Neuron (in vitro differentiated cells): ENCODE measurements at regions not wholly inside any gene's neighbourhood (a gene's known extent, or its start where the extent isn't known, plus 50 kb on each side); places are given as distances from the start of the nearest gene placed in this dataset.

Experiments used
- H2AFZ ChIP-seq: one replicate; pipeline ENCODE4 v1.6.1; 2013; ENCODE audit warnings: low read depth, mild to moderate bottlenecking, inconsistent platforms, low read length, moderate library complexity
- H3K27me3 ChIP-seq: one replicate; pipeline ENCODE4 v1.6.1; 2013; ENCODE audit warnings: low read length; ENCODE audit not compliant: insufficient read depth
- H3K36me3 ChIP-seq: one replicate; pipeline ENCODE4 v1.6.1; 2013; ENCODE audit warnings: low read length; ENCODE audit not compliant: insufficient read depth
- H3K4me1 ChIP-seq: one replicate; pipeline ENCODE4 v1.6.1; 2013; ENCODE audit warnings: low read length; ENCODE audit not compliant: insufficient read depth
- H3K4me3 ChIP-seq: 2 replicates; pipeline ENCODE4 v1.5.1; 2013; ENCODE audit warnings: mild to moderate bottlenecking, low read length, moderate library complexity
- H3K9me3 ChIP-seq: one replicate; pipeline ENCODE4 v1.6.1; 2013; ENCODE audit warnings: low read length

GRCh38 chr7:84629640-84630318 lies 435.2 kb upstream of the SEMA3A start:
- no peaks in the 10 kb centered on the region for H3K9me3 ChIP-seq
- H3K4me3 ChIP-seq = no peak overlapping the region
- H3K27me3 ChIP-seq = no peaks in the 10 kb centered on the region
- no peaks in the 10 kb centered on the region for H3K36me3 ChIP-seq
- no peak overlapping the region for H2AFZ ChIP-seq
- no peaks in the 10 kb centered on the region for H3K4me1 ChIP-seq

DNA sequence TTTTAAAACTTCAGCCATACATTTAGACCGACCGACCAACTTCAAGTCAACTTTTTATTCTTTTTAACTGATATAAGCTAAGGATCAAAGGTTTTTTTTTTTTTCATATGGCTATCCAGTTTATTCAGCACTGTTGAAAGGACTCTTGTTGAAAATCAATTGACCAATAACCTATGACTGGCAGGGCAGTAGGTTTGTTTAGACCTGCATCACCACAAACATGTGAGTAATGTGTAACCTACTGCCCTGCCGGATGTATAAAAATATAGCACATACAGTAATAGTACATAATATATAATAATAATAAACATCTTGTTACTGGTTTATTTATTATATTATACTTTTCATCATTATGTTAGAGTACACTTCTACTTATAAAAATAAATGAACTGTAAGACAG lies 434.6 kb upstream of the SEMA3A start:
- H3K4me1 ChIP-seq = no peaks in the 10 kb centered on the region
- H2AFZ ChIP-seq = no peak overlapping the region
- H3K9me3 ChIP-seq = no peaks in the 10 kb centered on the region
- no peaks in the 10 kb centered on the region for H3K36me3 ChIP-seq
- no peaks in the 10 kb centered on the region for H3K27me3 ChIP-seq
- H3K4me3 ChIP-seq = no peak overlapping the region

DNA sequence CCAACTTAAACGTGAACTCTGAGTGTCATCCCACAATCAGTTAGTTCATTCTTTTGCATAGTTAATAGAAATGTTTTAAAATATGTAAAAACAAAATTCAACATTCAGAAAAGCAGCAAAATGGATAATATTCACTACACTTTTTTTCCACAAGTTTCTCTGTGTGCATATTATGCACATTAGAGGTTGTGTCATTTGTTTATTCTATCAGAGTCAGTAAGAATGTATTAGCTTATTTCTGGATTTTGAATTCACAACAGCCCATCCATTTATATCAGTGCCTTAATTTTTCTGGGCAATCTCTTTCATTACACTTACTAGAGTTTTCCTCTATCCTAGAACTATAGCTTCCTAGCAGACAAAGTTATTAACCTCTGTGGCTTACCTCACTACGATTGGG lies 432.7 kb upstream of the SEMA3A start:
- Histone ChIP-seq H3K27me3 (no peaks in the 10 kb centered on the region), H3K9me3 (no peaks in the 10 kb centered on the region), H3K4me3 (no peak overlapping the region), H3K4me1 (no peaks in the 10 kb centered on the region), H2AFZ (no peak overlapping the region), H3K36me3 (no peaks in the 10 kb centered on the region)

DNA sequence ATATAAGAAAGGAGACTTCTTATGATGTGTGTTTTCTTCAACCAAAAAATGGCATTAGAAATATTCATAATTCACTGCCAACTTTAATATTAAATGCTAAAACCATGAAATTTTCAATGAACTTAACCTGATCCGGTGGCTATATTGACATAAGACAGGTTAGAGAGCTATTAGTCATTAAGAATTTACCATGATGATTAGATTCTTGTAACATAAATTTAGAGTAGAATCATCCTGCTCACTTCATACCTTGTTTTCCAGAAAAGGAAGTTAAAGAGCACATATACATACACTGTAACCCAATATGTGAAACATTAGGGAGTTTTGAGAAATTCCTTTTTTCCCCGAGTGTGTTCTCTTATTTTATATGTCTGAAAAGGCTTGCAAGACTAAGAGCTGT lies 430.3 kb upstream of the SEMA3A start:
- no peak overlapping the region for H2AFZ ChIP-seq
- no peaks in the 10 kb centered on the region for H3K36me3 ChIP-seq
- no peaks in the 10 kb centered on the region for H3K9me3 ChIP-seq
- H3K4me1 ChIP-seq = no peaks in the 10 kb centered on the region
- H3K27me3 ChIP-seq = no peaks in the 10 kb centered on the region
- no peak overlapping the region for H3K4me3 ChIP-seq

GRCh38 chr7:84624527-84624926 lies 429.9 kb upstream of the SEMA3A start:
- Histone ChIP-seq H3K9me3 (no peaks in the 10 kb centered on the region), H3K27me3 (no peaks in the 10 kb centered on the region), H2AFZ (no peak overlapping the region), H3K4me3 (no peak overlapping the region), H3K36me3 (no peaks in the 10 kb centered on the region), H3K4me1 (no peaks in the 10 kb centered on the region)

DNA sequence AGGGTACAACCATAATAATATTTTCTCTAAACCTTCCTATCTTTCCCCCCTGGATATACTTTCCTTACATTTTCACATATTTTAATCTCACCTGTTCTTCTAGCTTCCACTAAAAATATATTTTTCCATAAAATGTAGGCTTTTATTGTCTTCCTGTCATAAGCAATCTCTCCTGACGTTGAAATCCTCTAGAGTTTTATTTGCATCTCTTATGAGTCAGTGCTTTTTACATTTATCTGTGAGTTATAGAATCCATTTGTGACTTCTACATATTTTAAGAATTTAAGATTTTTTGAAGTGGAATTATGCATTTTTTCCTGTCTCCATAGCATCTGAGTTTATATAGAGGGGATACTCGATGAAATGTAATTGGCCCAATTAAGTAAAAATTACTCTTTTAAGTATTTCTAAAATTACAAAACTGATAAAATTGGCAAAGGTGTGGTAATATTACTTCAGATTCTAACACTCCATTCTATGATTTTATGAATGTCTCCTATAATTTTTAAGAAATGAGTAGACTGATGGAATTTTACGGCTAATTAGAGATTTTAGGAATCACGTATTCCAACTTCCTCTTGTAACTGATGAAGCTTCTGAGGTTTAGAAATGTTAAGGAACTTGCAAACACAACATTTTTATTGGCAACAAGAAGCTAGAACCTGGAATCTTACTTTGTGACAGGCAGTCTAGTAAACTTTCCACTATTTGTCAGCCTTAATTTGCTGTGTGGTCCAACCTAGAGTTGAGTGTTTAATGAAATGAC lies 422.9 kb upstream of the SEMA3A start:
- no peak overlapping the region for H2AFZ ChIP-seq
- no peak overlapping the region for H3K4me3 ChIP-seq
- H3K4me1 ChIP-seq = no peaks in the 10 kb centered on the region
- no peaks in the 10 kb centered on the region for H3K9me3 ChIP-seq
- no peaks in the 10 kb centered on the region for H3K36me3 ChIP-seq
- no peaks in the 10 kb centered on the region for H3K27me3 ChIP-seq

GRCh38 chr7:84614821-84615501 lies 420.4 kb upstream of the SEMA3A start:
- Histone ChIP-seq H2AFZ (no peak overlapping the region), H3K4me1 (no peaks in the 10 kb centered on the region), H3K9me3 (no peaks in the 10 kb centered on the region), H3K27me3 (no peaks in the 10 kb centered on the region), H3K4me3 (no peak overlapping the region), H3K36me3 (no peaks in the 10 kb centered on the region)

DNA sequence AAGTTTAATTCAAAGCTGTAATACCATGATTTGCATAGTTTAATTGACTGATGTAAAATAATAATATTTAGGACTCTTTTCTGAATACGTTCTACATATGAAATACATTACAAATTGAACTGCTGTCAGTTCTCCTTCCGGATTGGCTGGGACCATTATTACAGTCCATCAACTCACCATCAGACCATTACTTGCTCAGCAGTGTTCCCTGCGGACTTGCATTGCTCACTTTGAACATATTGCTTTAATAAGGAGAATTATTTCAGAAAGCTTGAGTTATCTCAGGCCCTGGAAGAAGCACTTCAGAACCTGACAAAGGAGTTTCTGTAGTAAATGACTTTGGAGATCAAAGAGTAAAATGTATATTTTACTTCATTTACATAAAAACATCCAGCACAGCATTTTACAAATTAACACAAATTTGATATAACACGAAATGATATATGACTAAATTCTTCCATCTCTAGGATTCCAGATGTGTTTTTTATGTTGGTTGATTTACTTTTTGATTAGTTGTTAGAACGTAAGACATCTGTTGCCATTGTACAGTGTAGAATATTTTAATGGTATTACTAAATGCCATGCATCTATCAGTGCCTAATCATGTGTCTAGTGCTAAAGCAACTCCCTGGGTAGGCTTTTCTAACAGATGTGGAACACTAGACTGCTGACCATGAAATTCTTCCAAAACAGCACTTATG lies 418.5 kb upstream of the SEMA3A start:
- Histone ChIP-seq H3K36me3 (no peaks in the 10 kb centered on the region), H3K9me3 (no peaks in the 10 kb centered on the region), H3K4me3 (no peak overlapping the region), H3K27me3 (no peaks in the 10 kb centered on the region), H2AFZ (no peak overlapping the region), H3K4me1 (no peaks in the 10 kb centered on the region)

DNA sequence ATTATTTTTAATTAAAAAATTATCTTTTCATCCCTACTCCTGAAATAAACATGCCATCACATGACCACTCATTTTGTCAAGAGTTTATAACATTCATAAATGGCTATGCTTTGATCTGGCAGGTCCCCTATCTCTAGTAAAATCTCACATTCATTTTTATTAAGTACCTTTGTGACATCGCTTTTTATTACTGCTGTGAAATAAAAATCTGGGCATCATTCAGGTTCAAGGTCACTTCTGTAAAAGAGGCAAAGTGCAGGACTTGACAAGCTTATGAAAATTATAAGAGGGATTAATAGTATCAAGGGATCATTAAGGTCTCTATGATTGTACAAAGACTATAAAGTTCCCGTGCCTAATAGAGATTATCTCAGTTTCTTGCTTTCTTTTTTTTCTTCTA lies 416.8 kb upstream of the SEMA3A start:
- Histone ChIP-seq H3K27me3 (no peaks in the 10 kb centered on the region), H2AFZ (no peak overlapping the region), H3K4me1 (no peaks in the 10 kb centered on the region), H3K4me3 (no peak overlapping the region), H3K9me3 (no peaks in the 10 kb centered on the region), H3K36me3 (no peaks in the 10 kb centered on the region)

DNA sequence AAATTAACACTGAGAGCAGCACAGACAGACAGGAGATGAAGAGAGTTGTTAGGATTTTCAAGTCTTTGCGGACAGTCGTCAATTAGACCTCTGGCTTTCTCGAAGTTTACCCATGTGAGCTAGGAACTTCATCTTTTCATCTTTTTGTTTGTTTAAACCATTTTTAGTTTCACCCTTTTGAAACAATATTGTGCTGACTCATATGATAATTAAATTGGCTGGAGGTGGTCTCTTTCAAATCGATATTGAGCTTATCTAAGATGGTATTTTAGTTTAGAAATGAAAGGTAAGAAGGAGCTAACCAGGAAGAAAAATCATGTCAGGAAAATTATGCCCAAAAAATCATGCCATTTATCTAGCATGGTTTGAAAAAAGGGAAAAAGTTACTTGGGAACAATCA lies 415.8 kb upstream of the SEMA3A start:
- no peak overlapping the region for H2AFZ ChIP-seq
- no peaks in the 10 kb centered on the region for H3K9me3 ChIP-seq
- H3K4me1 ChIP-seq = no peaks in the 10 kb centered on the region
- H3K27me3 ChIP-seq = no peaks in the 10 kb centered on the region
- H3K4me3 ChIP-seq = no peak overlapping the region
- H3K36me3 ChIP-seq = no peaks in the 10 kb centered on the region

DNA sequence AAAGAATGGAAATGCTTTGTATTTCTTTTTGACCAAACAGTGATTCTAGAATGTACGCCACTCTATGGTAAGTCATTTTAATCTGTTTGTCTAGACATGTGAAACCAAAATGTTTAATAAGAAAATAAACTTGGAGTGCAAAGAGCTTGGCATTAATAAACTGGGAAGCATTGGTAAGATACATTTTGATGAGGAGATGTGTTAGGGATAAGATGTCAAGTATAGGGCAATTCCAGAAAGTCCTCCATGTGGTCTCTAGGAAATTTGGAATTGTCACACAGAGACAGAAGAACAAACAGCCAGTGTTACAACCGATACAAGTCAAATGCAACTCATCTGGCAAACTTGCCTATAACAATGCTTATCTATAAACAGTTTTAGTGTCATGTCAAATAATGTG lies 410.7 kb upstream of the SEMA3A start:
- no peak overlapping the region for H3K4me3 ChIP-seq
- no peaks in the 10 kb centered on the region for H3K4me1 ChIP-seq
- no peaks in the 10 kb centered on the region for H3K36me3 ChIP-seq
- H3K9me3 ChIP-seq = no peaks in the 10 kb centered on the region
- no peaks in the 10 kb centered on the region for H3K27me3 ChIP-seq
- H2AFZ ChIP-seq = no peak overlapping the region

GRCh38 chr7:84603545-84603944 lies 409.0 kb upstream of the SEMA3A start:
- Histone ChIP-seq H3K27me3 (no peaks in the 10 kb centered on the region), H3K36me3 (no peaks in the 10 kb centered on the region), H3K9me3 (no peaks in the 10 kb centered on the region), H2AFZ (no peak overlapping the region), H3K4me3 (no peak overlapping the region), H3K4me1 (no peaks in the 10 kb centered on the region)

GRCh38 chr7:84595026-84595425 lies 400.4 kb upstream of the SEMA3A start:
- Histone ChIP-seq H3K9me3 (no peaks in the 10 kb centered on the region), H3K4me1 (no peaks in the 10 kb centered on the region), H3K36me3 (no peaks in the 10 kb centered on the region), H3K4me3 (no peak overlapping the region), H3K27me3 (no peaks in the 10 kb centered on the region), H2AFZ (no peak overlapping the region)
